Neural cell (in vitro differentiated cells): ENCODE measurements at regions not wholly inside any gene's neighbourhood (a gene's known extent, or its start where the extent isn't known, plus 50 kb on each side); places are given as distances from the start of the nearest gene placed in this dataset.

Experiments
- H2AFZ ChIP-seq: fragments of 200-600, 300-800 bp; sonication (generic), shearing (Covaris generic); 2 replicates; pipeline ENCODE4 v1.6.0; 2014; ENCODE audit warnings: low read depth, mild to moderate bottlenecking, antibody characterized with exemption, low read length, moderate library complexity
- H3F3A ChIP-seq: fragments of 200-600 bp; shearing (Covaris generic); 2 replicates; pipeline ENCODE4 v1.6.1; 2016; ENCODE audit warnings: mild to moderate bottlenecking, moderate library complexity, mixed read lengths, antibody characterized with exemption, low read length; ENCODE audit not compliant: insufficient read depth, poor library complexity, severe bottlenecking
- H3K27ac ChIP-seq: fragments of 200-600, 300-800 bp; sonication (generic), shearing (Covaris generic); 2 replicates; pipeline ENCODE4 v1.5.1; 2014; ENCODE audit warnings: mild to moderate bottlenecking, low read length, moderate library complexity
- H3K27me3 ChIP-seq: fragments of 300-800, 200-600 bp; sonication (generic), shearing (Covaris generic); 2 replicates; pipeline ENCODE4 v1.6.0; 2014; ENCODE audit warnings: mild to moderate bottlenecking, low read depth, low read length, moderate library complexity; ENCODE audit not compliant: insufficient read depth
- H3K36me3 ChIP-seq: fragments of 300-800, 200-600 bp; sonication (generic), shearing (Covaris generic); 2 replicates; pipeline ENCODE4 v1.5.1; 2014; ENCODE audit warnings: mild to moderate bottlenecking, antibody characterized with exemption, low read length, moderate library complexity; ENCODE audit not compliant: insufficient read depth
- H3K4me2 ChIP-seq: fragments of 300-800, 200-600 bp; sonication (generic), shearing (Covaris generic); 2 replicates; pipeline ENCODE4 v1.6.0; 2014; ENCODE audit warnings: mild to moderate bottlenecking, low read length
- H3K4me3 ChIP-seq: fragments of 300-800, 200-600 bp; sonication (generic), shearing (Covaris generic); 2 replicates; pipeline ENCODE4 v1.5.1; 2014; ENCODE audit warnings: mild to moderate bottlenecking, low read length, moderate library complexity
- H3K79me2 ChIP-seq: fragments of 200-600 bp; shearing (Covaris generic); replicated peaks from 2 replicates; pipeline ENCODE4 v1.6.0; 2014; ENCODE audit warnings: mild to moderate bottlenecking, low read length, moderate library complexity; ENCODE audit not compliant: insufficient read depth
- H3K9ac ChIP-seq: fragments of 300-800, 200-600 bp; sonication (generic), shearing (Covaris generic); 2 replicates; pipeline ENCODE4 v1.6.1; 2016; ENCODE audit warnings: mild to moderate bottlenecking, low read length, mixed read lengths
- H3K9me2 ChIP-seq: fragments of 200-600 bp; shearing (Covaris generic); 2 replicates; pipeline ENCODE4 v1.6.1; 2016; ENCODE audit warnings: mild to moderate bottlenecking, low read length, mixed read lengths; ENCODE audit not compliant: insufficient read depth
- H3K9me3 ChIP-seq: fragments of 200-600, 300-800 bp; sonication (generic), shearing (Covaris generic); 2 replicates; pipeline ENCODE4 v1.6.1; 2016; ENCODE audit warnings: mild to moderate bottlenecking, mixed run types, low read length, moderate library complexity, mixed read lengths
- H4K20me1 ChIP-seq: fragments of 200-600 bp; shearing (Covaris generic); 2 replicates; pipeline ENCODE4 v1.6.1; 2016; ENCODE audit warnings: mild to moderate bottlenecking, mixed run types; ENCODE audit not compliant: insufficient read depth
- EP300 ChIP-seq: fragments of 450-650 bp; conservative IDR thresholded peaks from 2 replicates; pipeline ENCODE4 v1.6.1; 2014; ENCODE audit warnings: antibody characterized with exemption, mild to moderate bottlenecking, moderate library complexity; ENCODE audit not compliant: poor library complexity, severe bottlenecking
- EZH2 ChIP-seq: fragments of 200-600, 300-800 bp; shearing (Covaris generic), sonication (generic); IDR thresholded peaks from 2 replicates; pipeline ENCODE4 v1.6.1; 2014; ENCODE audit warnings: antibody characterized with exemption, low read length, borderline replicate concordance, mild to moderate bottlenecking; ENCODE audit not compliant: insufficient read depth, poor library complexity, severe bottlenecking
- MXI1 ChIP-seq: fragments of 450-650 bp; conservative IDR thresholded peaks from 2 replicates; pipeline ENCODE4 v1.6.1; 2014; ENCODE audit warnings: antibody characterized with exemption, mild to moderate bottlenecking; ENCODE audit not compliant: poor library complexity, severe bottlenecking
- POLR2AphosphoS5 ChIP-seq: IDR thresholded peaks from 2 replicates; pipeline ENCODE4 v1.6.1; 2012
- TAF1 ChIP-seq: IDR thresholded peaks from 2 replicates; pipeline ENCODE4 v1.6.1; 2012; ENCODE audit warnings: low read depth
- TF ChIP-seq, protein P1 (sequence below): fragments of 450-650 bp; IDR thresholded peaks from 2 replicates; pipeline ENCODE4 v1.5.1; 2014; ENCODE audit warnings: antibody characterized with exemption, mild to moderate bottlenecking, moderate library complexity; ENCODE audit not compliant: poor library complexity, severe bottlenecking
- TF ChIP-seq, protein P2 (sequence below): IDR thresholded peaks from 2 replicates; pipeline ENCODE4 v1.6.1; 2012; ENCODE audit warnings: borderline replicate concordance

DNA sequence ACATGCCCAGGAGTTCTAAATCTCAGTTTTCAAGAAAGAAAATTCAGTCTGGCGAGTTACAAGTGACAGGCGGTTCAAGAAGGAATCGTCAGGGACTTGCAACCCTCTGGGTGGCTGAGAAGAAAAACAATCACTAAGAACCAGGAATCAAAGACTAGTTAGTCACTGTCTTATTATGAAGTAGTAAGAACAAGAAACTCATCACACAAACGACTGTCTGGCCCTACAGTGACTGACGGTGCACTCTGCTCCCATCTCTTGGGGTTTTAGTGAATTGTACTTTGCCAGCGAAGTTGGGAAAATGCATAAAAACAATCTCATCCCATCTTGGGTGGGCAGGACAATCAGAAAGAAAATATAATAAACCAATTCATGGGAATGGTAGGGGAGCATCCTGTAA lies 63.7 kb upstream of the SACS start:
- Histone ChIP-seq H3F3A (no peaks in the 10 kb centered on the region), H3K9me2 (no peaks in the 10 kb centered on the region), H3K36me3 (no peaks in the 10 kb centered on the region), H3K4me3 (no peak overlapping the region), H2AFZ (no peak overlapping the region), H4K20me1 (no peaks in the 10 kb centered on the region), H3K27me3 (no peaks in the 10 kb centered on the region), H3K9me3 (no peaks in the 10 kb centered on the region), H3K9ac (no peak overlapping the region), H3K27ac (no peak overlapping the region), H3K79me2 (no peaks in the 10 kb centered on the region), H3K4me2 (no peak overlapping the region)
- TF ChIP-seq TAF1 (no peak), EZH2 (no peak), MXI1 (no peak)
- TF ChIP-seq, protein P1, sequence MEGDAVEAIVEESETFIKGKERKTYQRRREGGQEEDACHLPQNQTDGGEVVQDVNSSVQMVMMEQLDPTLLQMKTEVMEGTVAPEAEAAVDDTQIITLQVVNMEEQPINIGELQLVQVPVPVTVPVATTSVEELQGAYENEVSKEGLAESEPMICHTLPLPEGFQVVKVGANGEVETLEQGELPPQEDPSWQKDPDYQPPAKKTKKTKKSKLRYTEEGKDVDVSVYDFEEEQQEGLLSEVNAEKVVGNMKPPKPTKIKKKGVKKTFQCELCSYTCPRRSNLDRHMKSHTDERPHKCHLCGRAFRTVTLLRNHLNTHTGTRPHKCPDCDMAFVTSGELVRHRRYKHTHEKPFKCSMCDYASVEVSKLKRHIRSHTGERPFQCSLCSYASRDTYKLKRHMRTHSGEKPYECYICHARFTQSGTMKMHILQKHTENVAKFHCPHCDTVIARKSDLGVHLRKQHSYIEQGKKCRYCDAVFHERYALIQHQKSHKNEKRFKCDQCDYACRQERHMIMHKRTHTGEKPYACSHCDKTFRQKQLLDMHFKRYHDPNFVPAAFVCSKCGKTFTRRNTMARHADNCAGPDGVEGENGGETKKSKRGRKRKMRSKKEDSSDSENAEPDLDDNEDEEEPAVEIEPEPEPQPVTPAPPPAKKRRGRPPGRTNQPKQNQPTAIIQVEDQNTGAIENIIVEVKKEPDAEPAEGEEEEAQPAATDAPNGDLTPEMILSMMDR: no peak
- TF ChIP-seq, protein P2, sequence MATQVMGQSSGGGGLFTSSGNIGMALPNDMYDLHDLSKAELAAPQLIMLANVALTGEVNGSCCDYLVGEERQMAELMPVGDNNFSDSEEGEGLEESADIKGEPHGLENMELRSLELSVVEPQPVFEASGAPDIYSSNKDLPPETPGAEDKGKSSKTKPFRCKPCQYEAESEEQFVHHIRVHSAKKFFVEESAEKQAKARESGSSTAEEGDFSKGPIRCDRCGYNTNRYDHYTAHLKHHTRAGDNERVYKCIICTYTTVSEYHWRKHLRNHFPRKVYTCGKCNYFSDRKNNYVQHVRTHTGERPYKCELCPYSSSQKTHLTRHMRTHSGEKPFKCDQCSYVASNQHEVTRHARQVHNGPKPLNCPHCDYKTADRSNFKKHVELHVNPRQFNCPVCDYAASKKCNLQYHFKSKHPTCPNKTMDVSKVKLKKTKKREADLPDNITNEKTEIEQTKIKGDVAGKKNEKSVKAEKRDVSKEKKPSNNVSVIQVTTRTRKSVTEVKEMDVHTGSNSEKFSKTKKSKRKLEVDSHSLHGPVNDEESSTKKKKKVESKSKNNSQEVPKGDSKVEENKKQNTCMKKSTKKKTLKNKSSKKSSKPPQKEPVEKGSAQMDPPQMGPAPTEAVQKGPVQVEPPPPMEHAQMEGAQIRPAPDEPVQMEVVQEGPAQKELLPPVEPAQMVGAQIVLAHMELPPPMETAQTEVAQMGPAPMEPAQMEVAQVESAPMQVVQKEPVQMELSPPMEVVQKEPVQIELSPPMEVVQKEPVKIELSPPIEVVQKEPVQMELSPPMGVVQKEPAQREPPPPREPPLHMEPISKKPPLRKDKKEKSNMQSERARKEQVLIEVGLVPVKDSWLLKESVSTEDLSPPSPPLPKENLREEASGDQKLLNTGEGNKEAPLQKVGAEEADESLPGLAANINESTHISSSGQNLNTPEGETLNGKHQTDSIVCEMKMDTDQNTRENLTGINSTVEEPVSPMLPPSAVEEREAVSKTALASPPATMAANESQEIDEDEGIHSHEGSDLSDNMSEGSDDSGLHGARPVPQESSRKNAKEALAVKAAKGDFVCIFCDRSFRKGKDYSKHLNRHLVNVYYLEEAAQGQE: no peak

DNA sequence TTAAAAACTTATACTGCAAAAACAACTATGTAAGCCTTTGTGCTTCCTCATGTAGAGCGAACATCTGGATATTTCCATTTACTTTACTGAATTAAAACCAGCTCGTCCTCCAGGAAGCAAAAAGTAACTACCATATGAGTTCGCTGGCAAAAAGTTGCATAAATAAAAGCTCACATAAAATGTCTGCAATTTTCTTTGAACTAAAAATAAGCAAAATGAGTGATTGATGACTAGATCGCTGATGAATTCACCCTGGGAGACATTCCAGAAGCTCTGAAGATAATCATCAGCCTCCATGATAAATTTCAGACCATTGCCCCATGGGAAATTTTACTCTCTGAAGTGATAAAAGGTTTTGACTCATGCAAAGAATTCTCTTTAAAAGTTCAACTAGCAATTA lies 67.3 kb upstream of the SACS start:
- no peak overlapping the region for H3K4me2 ChIP-seq
- H3K4me3 ChIP-seq: no peak overlapping the region
- TF ChIP-seq POLR2AphosphoS5: no peak
- TF ChIP-seq, protein P1: no peak
- TF ChIP-seq TAF1: no peak
- no peak for TF ChIP-seq EP300
- no peak for TF ChIP-seq EZH2
- no peak for TF ChIP-seq MXI1
- no peak overlapping the region for H3K9ac ChIP-seq
- no peaks in the 10 kb centered on the region for H3K9me3 ChIP-seq
- no peaks in the 10 kb centered on the region for H3K27me3 ChIP-seq
- no peaks in the 10 kb centered on the region for H4K20me1 ChIP-seq
- no peak overlapping the region for H3K27ac ChIP-seq
- no peak overlapping the region for H2AFZ ChIP-seq
- H3F3A ChIP-seq: no peaks in the 10 kb centered on the region
- no peaks in the 10 kb centered on the region for H3K9me2 ChIP-seq
- no peaks in the 10 kb centered on the region for H3K79me2 ChIP-seq
- H3K36me3 ChIP-seq: no peaks in the 10 kb centered on the region
